ENCODE measurements at regions not wholly inside any gene's neighbourhood (a gene's known extent, or its start where the extent isn't known, plus 50 kb on each side); places are given as distances from the start of the nearest gene placed in this dataset.

GRCh38 chr9:119736491-119737454 lies 367.5 kb upstream of the BRINP1 start:
- ATAC-seq: no peak
- 30 to 42% (median 39%) methylated on average over 13 of the region's 13 CpGs for WGBS, 3 donors
- intact Hi-C loops (cut with DNase I): no loop called here
- TF ChIP-seq CTCF (IDR thresholded peaks at IDR 0.05): no peak
- no peaks in the 10 kb centered on the region for H3K4me1 ChIP-seq
- H3K36me3 ChIP-seq (ENCODE audit: insufficient read depth in 1 of 2, low read depth in 1 of 2): no peaks in the 10 kb centered on the region
- no peak overlapping the region for H3K27ac ChIP-seq
- H3K9me3 ChIP-seq: peaks cover 6% of the 10 kb centered on the region
- H3K4me3 ChIP-seq: no peak overlapping the region
- no peaks in the 10 kb centered on the region for H3K27me3 ChIP-seq (ENCODE audit: insufficient read depth in 3 of 3, low read length in 2 of 3)
- DNase-seq: no peak

GRCh38 chr9:119727988-119728387 lies 358.8 kb upstream of the BRINP1 start:
- Histone ChIP-seq H3K4me1 (no peaks in the 10 kb centered on the region), H3K9me3 (no peaks in the 10 kb centered on the region), H3K27me3 (ENCODE audit: insufficient read depth in 3 of 3, low read length in 2 of 3) (peaks cover 0 to 2% (median 2%) of the 10 kb centered on the region in 3 donors), H3K4me3 (no peak overlapping the region), H3K36me3 (ENCODE audit: insufficient read depth in 1 of 2, low read depth in 1 of 2) (no peaks in the 10 kb centered on the region), H3K27ac (no peak overlapping the region)
- DNase-seq: no peak
- TF ChIP-seq CTCF (IDR thresholded peaks at IDR 0.05): no peak
- intact Hi-C loops (cut with DNase I): no loop called here
- no peak for ATAC-seq
- WGBS, 3 donors: 47 to 57% (median 53%) methylated on average over 5 of the region's 5 CpGs

GRCh38 chr9:119726035-119726434 lies 356.8 kb upstream of the BRINP1 start:
- WGBS, 3 donors: 77 to 84% (median 83%) methylated on average over 3 of the region's 3 CpGs
- intact Hi-C loops (cut with DNase I): no loop called here
- Histone ChIP-seq H3K4me3 (no peak overlapping the region), H3K4me1 (no peaks in the 10 kb centered on the region), H3K36me3 (ENCODE audit: insufficient read depth in 1 of 2, low read depth in 1 of 2) (no peaks in the 10 kb centered on the region), H3K9me3 (no peaks in the 10 kb centered on the region), H3K27ac (no peak overlapping the region), H3K27me3 (ENCODE audit: insufficient read depth in 3 of 3, low read length in 2 of 3) (peaks cover 0 to 2% (median 2%) of the 10 kb centered on the region in 3 donors)
- no peak for ATAC-seq
- TF ChIP-seq CTCF (IDR thresholded peaks at IDR 0.05): no peak
- DNase-seq: no peak

GRCh38 chr9:119722384-119722783 lies 353.1 kb upstream of the BRINP1 start:
- intact Hi-C loops (cut with DNase I): no loop called here
- DNase-seq (no peak), ATAC-seq (no peak)
- 27 to 45% (median 35%) methylated on average over 2 of the region's 2 CpGs for WGBS, 3 donors
- Histone ChIP-seq H3K4me1 (no peaks in the 10 kb centered on the region), H3K36me3 (ENCODE audit: insufficient read depth in 1 of 2, low read depth in 1 of 2) (no peaks in the 10 kb centered on the region), H3K27ac (no peak overlapping the region), H3K27me3 (ENCODE audit: insufficient read depth in 3 of 3, low read length in 2 of 3) (no peaks in the 10 kb centered on the region), H3K9me3 (no peaks in the 10 kb centered on the region), H3K4me3 (no peak overlapping the region)
- no peak for TF ChIP-seq CTCF (IDR thresholded peaks at IDR 0.05)

All from psoas muscle (tissue), 7 donors.